H9 (cell line): ENCODE measurements at regions not wholly inside any gene's neighbourhood (a gene's known extent, or its start where the extent isn't known, plus 50 kb on each side); places are given as distances from the start of the nearest gene placed in this dataset.

Experiments
- DNase-seq: peaks from one replicate; pipeline ENCODE4 v3.0.0-alpha.2; 2017
- H2AFZ ChIP-seq: one replicate; pipeline ENCODE4 v1.6.1; 2013; ENCODE audit warnings: mild to moderate bottlenecking, low read length, control low read depth, moderate library complexity
- H2AK5ac ChIP-seq: 2 replicates; pipeline ENCODE4 v1.6.1; 2013; ENCODE audit warnings: low read length, control low read depth, mixed read lengths; ENCODE audit not compliant: insufficient read length
- H2BK120ac ChIP-seq: one replicate; pipeline ENCODE4 v1.6.1; 2013; ENCODE audit warnings: low read depth, mild to moderate bottlenecking, low read length, control low read depth, inconsistent platforms; ENCODE audit not compliant: poor library complexity, severe bottlenecking
- H2BK12ac ChIP-seq: 2 replicates; pipeline ENCODE4 v1.6.1; 2013; ENCODE audit warnings: low read length, control low read depth, mixed read lengths, low read depth; ENCODE audit not compliant: insufficient read length
- H2BK15ac ChIP-seq: 2 replicates; pipeline ENCODE4 v1.6.1; 2013; ENCODE audit warnings: low read depth, low read length, control low read depth
- H2BK20ac ChIP-seq: one replicate; pipeline ENCODE4 v1.6.1; 2013; ENCODE audit warnings: low read depth, mild to moderate bottlenecking, low read length, control low read depth, inconsistent platforms; ENCODE audit not compliant: poor library complexity, severe bottlenecking
- H2BK5ac ChIP-seq: 2 replicates; pipeline ENCODE4 v1.6.1; 2013; ENCODE audit warnings: low read length, control low read depth, mixed read lengths; ENCODE audit not compliant: insufficient read length
- H3K14ac ChIP-seq: 2 replicates; pipeline ENCODE4 v1.6.1; 2013; ENCODE audit warnings: low read length, control low read depth; ENCODE audit not compliant: insufficient read depth
- H3K18ac ChIP-seq: 2 replicates; pipeline ENCODE4 v1.6.1; 2013; ENCODE audit warnings: low read depth, mild to moderate bottlenecking, mixed read lengths, low read length, control low read depth; ENCODE audit not compliant: insufficient read length
- H3K23ac ChIP-seq: 2 replicates; pipeline ENCODE4 v1.6.1; 2013; ENCODE audit warnings: low read length, control low read depth, mixed read lengths, low read depth; ENCODE audit not compliant: insufficient read length
- H3K23me2 ChIP-seq: 2 replicates; pipeline ENCODE4 v1.6.1; 2013; ENCODE audit warnings: low read depth, mild to moderate bottlenecking, mixed read lengths, low read length, control low read depth; ENCODE audit not compliant: insufficient read length, poor library complexity, severe bottlenecking
- H3K27ac ChIP-seq: 2 replicates; pipeline ENCODE4 v1.5.1; 2013; ENCODE audit warnings: low read length, control low read depth, mixed read lengths, low read depth; ENCODE audit not compliant: insufficient read length
- H3K27me3 ChIP-seq: 2 replicates; pipeline ENCODE4 v1.6.1; 2013; ENCODE audit warnings: low read length, control low read depth, inconsistent platforms; ENCODE audit not compliant: insufficient read depth
- H3K4ac ChIP-seq: 2 replicates; pipeline ENCODE4 v1.6.1; 2013; ENCODE audit warnings: low read depth, mild to moderate bottlenecking, control low read depth, inconsistent platforms, low read length, moderate library complexity
- H3K4me1 ChIP-seq: 2 replicates; pipeline ENCODE4 v1.6.1; 2013; ENCODE audit warnings: low read length, control low read depth, inconsistent platforms; ENCODE audit not compliant: insufficient read depth
- H3K4me2 ChIP-seq: 2 replicates; pipeline ENCODE4 v1.6.1; 2013; ENCODE audit warnings: low read length, control low read depth, mixed read lengths; ENCODE audit not compliant: insufficient read length, insufficient read depth
- H3K56ac ChIP-seq: 2 replicates; pipeline ENCODE4 v1.6.1; 2013; ENCODE audit warnings: low read depth, mild to moderate bottlenecking, mixed read lengths, low read length, control low read depth; ENCODE audit not compliant: insufficient read length
- H3K79me1 ChIP-seq: 2 replicates; pipeline ENCODE4 v1.6.1; 2013; ENCODE audit warnings: low read depth, mild to moderate bottlenecking, moderate library complexity, low read length, control low read depth, inconsistent platforms; ENCODE audit not compliant: insufficient read depth, poor library complexity, severe bottlenecking
- H3K79me2 ChIP-seq: 2 replicates; pipeline ENCODE4 v1.6.1; 2013; ENCODE audit warnings: low read length, control low read depth, inconsistent platforms; ENCODE audit not compliant: insufficient read depth
- H3K9ac ChIP-seq: 2 replicates; pipeline ENCODE4 v1.6.1; 2013; ENCODE audit warnings: low read length, control low read depth, mixed read lengths; ENCODE audit not compliant: insufficient read length; ENCODE audit errors: extremely low read depth
- H3K9me3 ChIP-seq: one replicate; pipeline ENCODE4 v1.6.1; 2013; ENCODE audit warnings: low read depth, low read length, inconsistent platforms; ENCODE audit not compliant: control insufficient read depth
- H3T11ph ChIP-seq: one replicate; pipeline ENCODE4 v1.6.1; 2013; ENCODE audit warnings: mild to moderate bottlenecking, low read length, control low read depth, inconsistent platforms
- H4K20me1 ChIP-seq: one replicate; pipeline ENCODE4 v1.6.1; 2013; ENCODE audit not compliant: control insufficient read depth, insufficient read length, insufficient read depth
- H4K5ac ChIP-seq: 2 replicates; pipeline ENCODE4 v1.6.1; 2013; ENCODE audit warnings: low read depth, mild to moderate bottlenecking, mixed read lengths, low read length, control low read depth; ENCODE audit not compliant: insufficient read length
- H4K8ac ChIP-seq: replicated peaks from 2 replicates; pipeline ENCODE4 v1.6.1; 2013; ENCODE audit warnings: low read length, control low read depth, mixed read lengths, low read depth; ENCODE audit not compliant: insufficient read length
- H4K91ac ChIP-seq: 2 replicates; pipeline ENCODE4 v1.6.1; 2013; ENCODE audit warnings: low read depth, mild to moderate bottlenecking, moderate library complexity, mixed read lengths, low read length, control low read depth; ENCODE audit not compliant: insufficient read length
- H3K27ac Mint-ChIP-seq, 3 experiments: 2 replicates in 2 of 3; 3 replicates in 1 of 3; pipeline ENCODE4 v1.8.0; 2020 to 2021; ENCODE audit warnings: mixed read lengths in 3 of 3, mild to moderate bottlenecking in 1 of 3, moderate library complexity in 1 of 3
- H3K27me3 Mint-ChIP-seq: 2 replicates; pipeline ENCODE4 v1.8.0; 2021; ENCODE audit warnings: low read depth, mild to moderate bottlenecking, moderate library complexity, mixed read lengths
- H3K36me3 Mint-ChIP-seq, 3 experiments: 2 replicates in 2 of 3; 3 replicates in 1 of 3; pipeline ENCODE4 v1.8.0; 2020 to 2021; ENCODE audit warnings: low read depth in 3 of 3, mixed read lengths in 3 of 3; ENCODE audit not compliant: insufficient read depth in 1 of 3
- H3K4me1 Mint-ChIP-seq, 2 experiments: 2 replicates each; pipeline ENCODE4 v1.8.0; 2020; ENCODE audit warnings: mixed read lengths in 2 of 2
- H3K4me3 Mint-ChIP-seq, 2 experiments: 2 replicates in 1 of 2; 3 replicates in 1 of 2; pipeline ENCODE4 v1.8.0; 2020 to 2021; ENCODE audit warnings: mild to moderate bottlenecking in 2 of 2, mixed read lengths in 2 of 2, moderate library complexity in 1 of 2
- H3K9me3 Mint-ChIP-seq, 2 experiments: 2 replicates in 1 of 2; 3 replicates in 1 of 2; pipeline ENCODE4 v1.8.0; 2020; ENCODE audit warnings: mild to moderate bottlenecking in 2 of 2, mixed read lengths in 2 of 2, moderate library complexity in 1 of 2
- CTCF ChIP-seq: fragments of 200-600 bp; sonication (generic); conservative IDR thresholded peaks from 3 replicates; pipeline ENCODE4 v1.8.0; 2021; ENCODE audit warnings: antibody characterized with exemption, mild to moderate bottlenecking
- WGBS: extraction: QIAGEN DNeasy Blood & Tissue Kit; methylation state at CpG from one replicate; pipeline ENCODE4 v1.1.7; 2013; ENCODE audit warnings: missing lambda C conversion rate, low lambda C conversion rate, mixed read lengths; ENCODE audit not compliant: insufficient read length; ENCODE audit errors: extremely low coverage; 5-methylcytosine and 5-hydroxymethylcytosine counted together

- Histone ChIP-seq H3K56ac (no peak overlapping the region), H3K4me1 (no peaks in the 10 kb centered on the region), H2BK5ac (no peak overlapping the region), H2BK20ac (no peak overlapping the region), H3K9ac (no peak overlapping the region), H3T11ph (no peak overlapping the region), H3K18ac (no peak overlapping the region), H2BK15ac (no peak overlapping the region), H4K8ac (no peak overlapping the region), H3K23ac (no peak overlapping the region), H3K4me2 (no peak overlapping the region), H3K23me2 (no peaks in the 10 kb centered on the region), H3K14ac (no peak overlapping the region), H4K20me1 (no peaks in the 10 kb centered on the region), H3K4ac (no peak overlapping the region), H3K27ac (no peak overlapping the region), H2AFZ (no peak overlapping the region), H2BK12ac (no peak overlapping the region), H3K9me3 (no peaks in the 10 kb centered on the region), H3K79me2 (no peaks in the 10 kb centered on the region), H4K5ac (no peak overlapping the region), H3K79me1 (no peaks in the 10 kb centered on the region), H4K91ac (no peak overlapping the region), H2AK5ac (no peak overlapping the region), H2BK120ac (no peak overlapping the region), H3K27me3 (no peaks in the 10 kb centered on the region)
- no peak overlapping the region for H3K4me3 Mint-ChIP-seq
- peaks cover 3 to 14% of the 10 kb centered on the region in 2 experiments; a peak in 4 of 5 replicates for H3K9me3 Mint-ChIP-seq
- H3K4me1 Mint-ChIP-seq = peaks cover 0 to 2% of the 10 kb centered on the region in 2 experiments; a peak in 1 of 4 replicates
- no peak for DNase-seq
- peaks cover 2 to 8% (median 3%) of the 10 kb centered on the region in 3 experiments; a peak in 3 of 7 replicates for H3K36me3 Mint-ChIP-seq
- no peak overlapping the region for H3K27ac Mint-ChIP-seq
- no CpG with 5 or more reads among the region's 2 CpGs for WGBS
- no peaks in the 10 kb centered on the region; the same call in 1 of the 2 replicates for H3K27me3 Mint-ChIP-seq
- no peak for TF ChIP-seq CTCF
These were observed 231.7 kb upstream of the ZRANB2 start for GRCh38 chr1:71312545-71312944.
